ENCODE measurements at regions not wholly inside any gene's neighbourhood (a gene's known extent, or its start where the extent isn't known, plus 50 kb on each side); places are given as distances from the start of the nearest gene placed in this dataset.

DNA sequence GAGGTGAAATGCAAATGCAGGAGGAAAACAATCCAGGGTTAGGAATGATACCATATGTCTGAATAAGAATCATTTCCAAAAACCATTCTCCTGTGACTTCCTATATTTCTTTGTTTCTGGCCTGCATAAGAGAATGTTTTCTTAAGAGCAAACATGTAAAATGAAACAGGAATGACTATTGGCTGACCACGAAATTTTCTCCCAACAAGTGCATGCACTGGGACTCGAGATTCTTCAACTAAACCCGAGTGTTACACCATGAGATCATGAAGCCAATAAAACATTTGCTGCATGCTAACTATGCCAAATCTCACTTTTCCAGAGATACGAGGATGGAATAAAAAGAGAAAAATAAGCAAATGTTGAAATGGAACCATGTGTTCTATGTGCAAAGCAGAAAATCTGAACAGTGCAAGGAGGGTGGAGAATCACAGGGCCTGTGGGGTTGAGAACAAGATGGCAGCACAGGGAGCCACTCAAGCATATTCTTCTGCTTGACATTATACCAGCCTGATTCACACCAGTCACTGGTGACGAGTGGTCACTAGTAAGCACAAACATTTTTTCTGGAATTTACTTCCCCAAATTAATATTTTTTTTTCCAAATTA is 212.2 kb upstream of the FOXA2 start:
- Histone ChIP-seq H3K4me3 (replicated peaks in 1 of 3; ENCODE audit: insufficient read depth in 1 of 3, low read depth in 1 of 3, low read length in 3 of 3) (no peak overlapping the region), H3K36me3 (ENCODE audit: control insufficient read depth in 2 of 2, extremely low read depth in 1 of 2, insufficient read depth in 2 of 2, low read length in 2 of 2) (no peaks in the 10 kb centered on the region), H3K9me3 (replicated peaks; ENCODE audit: control insufficient read depth, insufficient read depth, low read length) (no peaks in the 10 kb centered on the region), H3K4me1 (ENCODE audit: control insufficient read depth, extremely low read depth, insufficient read depth, low read length) (peaks cover 43% of the 10 kb centered on the region), H3K9me1 (replicated peaks; ENCODE audit: control insufficient read depth, extremely low read depth, insufficient read depth, low read length) (no peaks in the 10 kb centered on the region), H2AFZ (ENCODE audit: low read depth, low read length) (peak overlapping the region; percentile 23), H3K27ac (ENCODE audit: insufficient read depth, low read depth, low read length) (peak overlapping the region; percentile 100), H3K79me2 (ENCODE audit: control insufficient read depth, insufficient read depth, low read length) (no peaks in the 10 kb centered on the region), H3K4me2 (ENCODE audit: insufficient read depth, low read length) (peak overlapping the region; percentile 57), H3K27me3 (ENCODE audit: control insufficient read depth in 2 of 2, insufficient read depth in 2 of 2, low read length in 2 of 2) (no peaks in the 10 kb centered on the region), H3K9ac (replicated peaks; ENCODE audit: extremely low read depth, insufficient read depth, low read length) (peak overlapping the region; percentile 44), H4K20me1 (replicated peaks; ENCODE audit: control insufficient read depth, extremely low read depth, insufficient read depth, low read length) (no peaks in the 10 kb centered on the region)
- dilution Hi-C loops (cut with MboI; ENCODE audit: extremely low pct_ligation_motif_present, low sequenced_read_pairs), result no loop called here
- CTCF ChIA-PET, result interaction anchor here (1.0 to 3.3 kb wide), 7 partner anchors 8 to 105 kb away, joined by 3 to 21 read pairs (median 3); no protein-coding TSS in a partner anchor
- no peak for DNase-seq (ENCODE audit: low read depth, low spot score)
- TSS peak; percentile 40 for BruUV-seq (replicated peaks)
- intact Hi-C loops (cut with micrococcal nuclease), result loop anchor here (1.0 to 10.0 kb wide), 11 partner anchors 33 to 556 kb away; partner anchors contain the start of genes CD93, NXT1 and THBD
- FAIRE-seq, result no peak
- TF ChIP-seq POLR2AphosphoS5 (IDR thresholded peaks at IDR 0.05; ENCODE audit: insufficient read depth, low read depth, low read length), result no peak
- no peak for TF ChIP-seq GATA2 (IDR thresholded peaks at IDR 0.05; ENCODE audit: insufficient read depth, insufficient read length, low read depth, low read length)
- no peak for TF ChIP-seq JUN (IDR thresholded peaks at IDR 0.05; ENCODE audit: borderline replicate concordance, insufficient read depth, insufficient read length, low read depth)
- no peak for TF ChIP-seq EZH2 (IDR thresholded peaks at IDR 0.05; ENCODE audit: borderline replicate concordance, low read depth, low read length, severe bottlenecking)
- TF ChIP-seq FOS (IDR thresholded peaks at IDR 0.05; ENCODE audit: borderline replicate concordance, insufficient read depth, low read length), result no peak
- TF ChIP-seq, protein P1, sequence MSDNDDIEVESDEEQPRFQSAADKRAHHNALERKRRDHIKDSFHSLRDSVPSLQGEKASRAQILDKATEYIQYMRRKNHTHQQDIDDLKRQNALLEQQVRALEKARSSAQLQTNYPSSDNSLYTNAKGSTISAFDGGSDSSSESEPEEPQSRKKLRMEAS (IDR thresholded peaks at IDR 0.05; ENCODE audit: insufficient read depth, insufficient read length), result no peak
- POLR2A ChIA-PET, result no interaction called here

DNA sequence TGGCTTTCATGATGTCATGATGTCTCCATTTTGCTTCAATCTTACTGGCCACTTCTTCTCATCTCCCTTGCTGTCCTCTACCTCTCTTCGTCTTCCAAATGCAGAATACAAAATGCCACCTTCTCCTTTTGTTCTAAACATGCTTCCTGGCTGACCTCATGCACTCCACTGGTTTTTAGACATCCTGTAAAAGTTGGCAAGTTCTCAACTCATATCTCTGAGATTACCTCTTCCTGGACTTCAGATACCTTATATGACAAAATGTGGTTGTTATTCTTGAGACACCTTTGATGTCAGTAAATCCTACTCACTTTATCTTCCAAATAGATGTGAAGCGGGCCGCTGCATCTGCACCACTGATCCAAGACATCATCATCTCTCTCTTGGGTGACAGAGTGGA is 212.7 kb upstream of the FOXA2 start:
- no peak overlapping the region for H3K9ac ChIP-seq (replicated peaks; ENCODE audit: extremely low read depth, insufficient read depth, low read length)
- FAIRE-seq, result peak; percentile 72
- no peaks in the 10 kb centered on the region for H3K36me3 ChIP-seq (ENCODE audit: control insufficient read depth in 2 of 2, extremely low read depth in 1 of 2, insufficient read depth in 2 of 2, low read length in 2 of 2)
- no peaks in the 10 kb centered on the region for H3K9me3 ChIP-seq (replicated peaks; ENCODE audit: control insufficient read depth, insufficient read depth, low read length)
- H3K4me2 ChIP-seq (ENCODE audit: insufficient read depth, low read length), result peak overlapping the region; percentile 44
- H3K27me3 ChIP-seq (ENCODE audit: control insufficient read depth in 2 of 2, insufficient read depth in 2 of 2, low read length in 2 of 2), result no peaks in the 10 kb centered on the region
- H3K4me3 ChIP-seq (replicated peaks in 1 of 3; ENCODE audit: insufficient read depth in 1 of 3, low read depth in 1 of 3, low read length in 3 of 3), result no peak overlapping the region
- H3K9me1 ChIP-seq (replicated peaks; ENCODE audit: control insufficient read depth, extremely low read depth, insufficient read depth, low read length), result no peaks in the 10 kb centered on the region
- peak; percentile 41 for DNase-seq (ENCODE audit: low read depth, low spot score)
- TF ChIP-seq GATA2 (IDR thresholded peaks at IDR 0.05; ENCODE audit: insufficient read depth, insufficient read length, low read depth, low read length) (peak; percentile 63), EZH2 (IDR thresholded peaks at IDR 0.05; ENCODE audit: borderline replicate concordance, low read depth, low read length, severe bottlenecking) (no peak), FOS (IDR thresholded peaks at IDR 0.05; ENCODE audit: borderline replicate concordance, insufficient read depth, low read length) (peak; percentile 3), POLR2AphosphoS5 (IDR thresholded peaks at IDR 0.05; ENCODE audit: insufficient read depth, low read depth, low read length) (peak; percentile 25)
- TF ChIP-seq, protein P2, sequence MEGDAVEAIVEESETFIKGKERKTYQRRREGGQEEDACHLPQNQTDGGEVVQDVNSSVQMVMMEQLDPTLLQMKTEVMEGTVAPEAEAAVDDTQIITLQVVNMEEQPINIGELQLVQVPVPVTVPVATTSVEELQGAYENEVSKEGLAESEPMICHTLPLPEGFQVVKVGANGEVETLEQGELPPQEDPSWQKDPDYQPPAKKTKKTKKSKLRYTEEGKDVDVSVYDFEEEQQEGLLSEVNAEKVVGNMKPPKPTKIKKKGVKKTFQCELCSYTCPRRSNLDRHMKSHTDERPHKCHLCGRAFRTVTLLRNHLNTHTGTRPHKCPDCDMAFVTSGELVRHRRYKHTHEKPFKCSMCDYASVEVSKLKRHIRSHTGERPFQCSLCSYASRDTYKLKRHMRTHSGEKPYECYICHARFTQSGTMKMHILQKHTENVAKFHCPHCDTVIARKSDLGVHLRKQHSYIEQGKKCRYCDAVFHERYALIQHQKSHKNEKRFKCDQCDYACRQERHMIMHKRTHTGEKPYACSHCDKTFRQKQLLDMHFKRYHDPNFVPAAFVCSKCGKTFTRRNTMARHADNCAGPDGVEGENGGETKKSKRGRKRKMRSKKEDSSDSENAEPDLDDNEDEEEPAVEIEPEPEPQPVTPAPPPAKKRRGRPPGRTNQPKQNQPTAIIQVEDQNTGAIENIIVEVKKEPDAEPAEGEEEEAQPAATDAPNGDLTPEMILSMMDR (IDR thresholded peaks at IDR 0.05; ENCODE audit: extremely low read depth in 1 of 2, insufficient read depth in 1 of 2, low read depth in 1 of 2, low read length in 2 of 2), result no peak
- ChIA-PET CTCF (no interaction called here), POLR2A (no interaction called here)
- no peak overlapping the region for H2AFZ ChIP-seq (ENCODE audit: low read depth, low read length)
- H3K4me1 ChIP-seq (ENCODE audit: control insufficient read depth, extremely low read depth, insufficient read depth, low read length), result peaks cover 43% of the 10 kb centered on the region
- intact Hi-C loops (cut with micrococcal nuclease) (loop anchor here (2.0 to 10.0 kb wide), 7 partner anchors 106 to 555 kb away; partner anchors contain the start of genes CD93, NXT1 and THBD), dilution Hi-C loops (cut with MboI; ENCODE audit: extremely low pct_ligation_motif_present, low sequenced_read_pairs) (no loop called here)
- no peaks in the 10 kb centered on the region for H4K20me1 ChIP-seq (replicated peaks; ENCODE audit: control insufficient read depth, extremely low read depth, insufficient read depth, low read length)
- no TSS peak for BruUV-seq (replicated peaks)
- peak overlapping the region; percentile 100 for H3K27ac ChIP-seq (ENCODE audit: insufficient read depth, low read depth, low read length)
- H3K79me2 ChIP-seq (ENCODE audit: control insufficient read depth, insufficient read depth, low read length), result no peaks in the 10 kb centered on the region

Measured in endothelial cell of umbilical vein (primary cell).